T1000 (cell line): ENCODE measurements at regions not wholly inside any gene's neighbourhood (a gene's known extent, or its start where the extent isn't known, plus 50 kb on each side); places are given as distances from the start of the nearest gene placed in this dataset.

ENCODE experiments used
- DNase-seq: peaks from one replicate; lab custom pipeline; 2025; ENCODE audit warnings: mixed read lengths; lab: John Stamatoyannopoulos, UW

GRCh38 chr6:105648276-105648675 lies 245.4 kb upstream of the PREP start:
- no peak for DNase-seq

- no peak for DNase-seq
These were observed 243.5 kb upstream of the PREP start for GRCh38 chr6:105646391-105646867.

- DNase-seq, result no peak
These were observed 243.1 kb upstream of the PREP start for GRCh38 chr6:105645958-105646357.

- no peak for DNase-seq
These were observed 242.3 kb upstream of the PREP start for GRCh38 chr6:105645156-105645555.

GRCh38 chr6:105644691-105645090 lies 241.8 kb upstream of the PREP start:
- no peak for DNase-seq

GRCh38 chr6:105644073-105644489 lies 241.2 kb upstream of the PREP start:
- no peak for DNase-seq

GRCh38 chr6:105642708-105643107 lies 239.8 kb upstream of the PREP start:
- no peak for DNase-seq

GRCh38 chr6:105641504-105641903 lies 238.6 kb upstream of the PREP start:
- DNase-seq, result no peak

GRCh38 chr6:105639124-105639523 lies 236.2 kb upstream of the PREP start:
- DNase-seq, result no peak

GRCh38 chr6:105633814-105634213 lies 230.9 kb upstream of the PREP start:
- no peak for DNase-seq

GRCh38 chr6:105628156-105628860 lies 225.4 kb upstream of the PREP start:
- DNase-seq, result no peak

GRCh38 chr6:105626295-105627158 lies 223.6 kb upstream of the PREP start:
- DNase-seq, result no peak

GRCh38 chr6:105624021-105624420 lies 221.1 kb upstream of the PREP start:
- DNase-seq, result no peak

GRCh38 chr6:105622226-105622625 lies 219.3 kb upstream of the PREP start:
- DNase-seq, result no peak

GRCh38 chr6:105621564-105622175 lies 218.8 kb upstream of the PREP start:
- DNase-seq, result no peak

- no peak for DNase-seq
These were observed 218.0 kb upstream of the PREP start for GRCh38 chr6:105620878-105621277.

- DNase-seq, result no peak
These were observed 217.3 kb upstream of the PREP start for GRCh38 chr6:105619971-105620741.

- no peak for DNase-seq
These were observed 215.4 kb upstream of the PREP start for GRCh38 chr6:105618247-105618646.

GRCh38 chr6:105616521-105616920 lies 213.6 kb upstream of the PREP start:
- DNase-seq, result no peak

GRCh38 chr6:105611606-105612005 lies 208.7 kb upstream of the PREP start:
- DNase-seq, result no peak

GRCh38 chr6:105609375-105609991 lies 206.6 kb upstream of the PREP start:
- no peak for DNase-seq
